ENCODE measurements at regions not wholly inside any gene's neighbourhood (a gene's known extent, or its start where the extent isn't known, plus 50 kb on each side); places are given as distances from the start of the nearest gene placed in this dataset.

DNA sequence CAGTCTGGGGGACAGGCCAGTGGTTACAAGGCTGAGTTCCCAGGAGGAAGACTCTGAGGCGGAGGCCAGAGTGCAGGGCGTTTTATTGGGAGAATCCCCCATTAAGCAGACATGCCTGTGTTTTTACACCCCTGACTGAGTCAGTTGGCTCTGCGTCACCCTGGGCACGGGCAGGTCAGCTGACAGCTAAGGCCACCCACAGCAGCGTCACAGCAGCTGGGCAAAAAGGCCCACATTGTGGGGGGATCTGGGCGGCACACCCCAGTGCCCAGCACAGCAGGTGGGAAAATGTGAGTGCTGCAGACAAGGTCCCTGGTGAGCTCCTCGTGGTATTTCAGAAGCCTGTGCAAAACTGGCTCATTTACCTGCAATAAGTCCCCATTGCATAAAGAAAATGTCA lies 184.7 kb downstream of the AACS start:
- TF ChIP-seq, protein P1, sequence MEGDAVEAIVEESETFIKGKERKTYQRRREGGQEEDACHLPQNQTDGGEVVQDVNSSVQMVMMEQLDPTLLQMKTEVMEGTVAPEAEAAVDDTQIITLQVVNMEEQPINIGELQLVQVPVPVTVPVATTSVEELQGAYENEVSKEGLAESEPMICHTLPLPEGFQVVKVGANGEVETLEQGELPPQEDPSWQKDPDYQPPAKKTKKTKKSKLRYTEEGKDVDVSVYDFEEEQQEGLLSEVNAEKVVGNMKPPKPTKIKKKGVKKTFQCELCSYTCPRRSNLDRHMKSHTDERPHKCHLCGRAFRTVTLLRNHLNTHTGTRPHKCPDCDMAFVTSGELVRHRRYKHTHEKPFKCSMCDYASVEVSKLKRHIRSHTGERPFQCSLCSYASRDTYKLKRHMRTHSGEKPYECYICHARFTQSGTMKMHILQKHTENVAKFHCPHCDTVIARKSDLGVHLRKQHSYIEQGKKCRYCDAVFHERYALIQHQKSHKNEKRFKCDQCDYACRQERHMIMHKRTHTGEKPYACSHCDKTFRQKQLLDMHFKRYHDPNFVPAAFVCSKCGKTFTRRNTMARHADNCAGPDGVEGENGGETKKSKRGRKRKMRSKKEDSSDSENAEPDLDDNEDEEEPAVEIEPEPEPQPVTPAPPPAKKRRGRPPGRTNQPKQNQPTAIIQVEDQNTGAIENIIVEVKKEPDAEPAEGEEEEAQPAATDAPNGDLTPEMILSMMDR (IDR thresholded peaks at IDR 0.05; ENCODE audit: insufficient read depth, low read length, poor library complexity, severe bottlenecking) = no peak
- DNase-seq (ENCODE audit: low read depth) = no peak
- peaks cover 5% of the 10 kb centered on the region for H3K27me3 ChIP-seq (ENCODE audit: control insufficient read depth, insufficient read depth, low read length)

DNA sequence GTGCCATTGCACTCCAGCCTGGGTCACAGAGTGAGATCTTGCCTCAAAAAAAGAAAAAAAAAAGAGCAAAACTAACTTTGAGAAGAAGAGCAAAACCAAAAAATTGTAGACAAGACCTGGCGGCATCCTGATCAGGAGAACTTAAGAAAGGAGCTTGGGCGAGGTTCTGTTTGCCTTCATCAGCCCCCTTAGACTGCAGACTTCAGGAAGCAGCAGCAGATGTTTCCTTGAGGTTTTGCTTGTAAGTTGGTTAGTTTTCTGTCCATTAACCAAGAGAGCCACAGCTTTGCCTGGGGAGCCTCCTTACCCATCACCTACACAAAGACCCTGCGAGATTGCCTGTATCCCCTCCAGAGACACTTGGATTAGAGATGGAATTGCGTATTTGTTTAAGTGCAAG lies 189.0 kb downstream of the AACS start:
- Histone ChIP-seq H3K4me3 (ENCODE audit: low read depth, low read length) (no peak overlapping the region), H3K36me3 (ENCODE audit: control insufficient read depth, insufficient read depth, low read length) (no peaks in the 10 kb centered on the region), H3K27me3 (ENCODE audit: control insufficient read depth, insufficient read depth, low read length) (no peaks in the 10 kb centered on the region)
- DNase-seq (ENCODE audit: low read depth) = no peak
- TF ChIP-seq, protein P1 (IDR thresholded peaks at IDR 0.05; ENCODE audit: insufficient read depth, low read length, poor library complexity, severe bottlenecking) = no peak

More for the DNA sequence above, 184.7 kb downstream of the AACS start:
- Histone ChIP-seq H3K36me3 (ENCODE audit: control insufficient read depth, insufficient read depth, low read length) (no peaks in the 10 kb centered on the region), H3K4me3 (ENCODE audit: low read depth, low read length) (no peak overlapping the region)

DNA sequence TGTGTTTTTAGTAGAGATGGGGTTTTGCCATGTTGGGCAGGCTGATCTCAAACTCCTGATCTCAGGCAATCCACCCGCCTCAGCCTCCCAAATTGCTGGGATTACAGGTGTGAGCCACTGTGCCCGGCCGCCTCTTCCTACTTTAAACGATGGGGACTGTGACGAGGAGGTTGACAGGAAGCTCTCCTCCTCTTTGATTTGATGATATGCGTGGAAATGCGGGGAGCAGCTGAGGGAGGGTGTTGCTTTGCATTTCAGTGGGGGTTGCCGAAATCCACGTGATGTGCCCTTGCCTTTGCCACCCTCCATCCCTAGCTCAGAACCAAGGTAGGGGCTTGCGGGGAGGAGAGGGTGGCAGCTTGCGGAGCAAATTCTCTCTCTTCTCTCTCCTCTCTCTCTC lies 189.6 kb downstream of the AACS start:
- no peaks in the 10 kb centered on the region for H3K27me3 ChIP-seq (ENCODE audit: control insufficient read depth, insufficient read depth, low read length)
- TF ChIP-seq, protein P1 (IDR thresholded peaks at IDR 0.05; ENCODE audit: insufficient read depth, low read length, poor library complexity, severe bottlenecking) = no peak

GRCh38 chr12:125255935-125256633 lies 190.8 kb downstream of the AACS start:
- Histone ChIP-seq H3K4me3 (ENCODE audit: low read depth, low read length) (no peak overlapping the region), H3K36me3 (ENCODE audit: control insufficient read depth, insufficient read depth, low read length) (no peaks in the 10 kb centered on the region), H3K27me3 (ENCODE audit: control insufficient read depth, insufficient read depth, low read length) (no peaks in the 10 kb centered on the region)
- TF ChIP-seq, protein P1 (IDR thresholded peaks at IDR 0.05; ENCODE audit: insufficient read depth, low read length, poor library complexity, severe bottlenecking) = no peak
- DNase-seq (ENCODE audit: low read depth) = no peak

More for the DNA sequence above, 189.6 kb downstream of the AACS start:
- no peak for DNase-seq (ENCODE audit: low read depth)
- Histone ChIP-seq H3K36me3 (ENCODE audit: control insufficient read depth, insufficient read depth, low read length) (no peaks in the 10 kb centered on the region), H3K4me3 (ENCODE audit: low read depth, low read length) (no peak overlapping the region)

DNA sequence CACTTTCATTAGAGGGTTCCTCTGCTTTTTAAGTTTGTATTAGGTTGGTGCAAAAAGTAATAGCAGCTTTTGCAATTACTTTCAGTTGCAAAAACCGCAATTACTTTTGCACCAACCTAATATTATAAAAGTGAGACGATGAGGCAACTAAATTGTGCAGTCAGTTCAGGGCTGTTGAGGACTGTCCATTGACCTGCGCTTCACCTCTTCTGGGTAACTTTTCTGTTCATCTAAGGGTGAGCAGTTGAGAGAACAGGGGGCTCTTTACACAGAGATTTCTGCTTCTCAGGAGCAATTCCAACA lies 191.3 kb downstream of the AACS start:
- TF ChIP-seq, protein P1 (IDR thresholded peaks at IDR 0.05; ENCODE audit: insufficient read depth, low read length, poor library complexity, severe bottlenecking) = no peak
- H3K4me3 ChIP-seq (ENCODE audit: low read depth, low read length) = no peak overlapping the region
- H3K27me3 ChIP-seq (ENCODE audit: control insufficient read depth, insufficient read depth, low read length) = no peaks in the 10 kb centered on the region
- DNase-seq (ENCODE audit: low read depth) = no peak
- no peaks in the 10 kb centered on the region for H3K36me3 ChIP-seq (ENCODE audit: control insufficient read depth, insufficient read depth, low read length)
